ENCODE measurements at regions not wholly inside any gene's neighbourhood (a gene's known extent, or its start where the extent isn't known, plus 50 kb on each side); places are given as distances from the start of the nearest gene placed in this dataset.

- no peak for DNase-seq
Observed at GRCh38 chr12:69064734-69065443, 131.9 kb upstream of the CPM start.

DNA sequence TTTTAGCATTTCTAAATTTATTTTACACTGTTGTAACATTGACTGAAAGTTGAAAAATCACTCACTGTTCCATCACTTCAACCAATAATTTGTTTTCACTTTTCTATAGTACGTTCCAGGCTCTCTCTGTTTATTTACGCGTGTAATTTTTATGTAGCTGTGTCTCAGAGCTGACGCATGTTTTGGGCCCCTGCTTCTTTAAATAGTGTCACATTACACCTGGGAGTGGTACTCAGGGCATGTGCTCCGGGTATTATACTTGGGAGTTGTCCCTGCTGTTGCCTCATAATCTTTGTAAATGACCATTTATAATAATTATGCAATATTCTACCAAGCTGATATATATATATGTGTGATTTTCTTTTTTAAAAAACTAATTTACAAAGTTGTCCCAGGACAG, 132.8 kb upstream of the CPM start:
- DNase-seq, result no peak

DNA sequence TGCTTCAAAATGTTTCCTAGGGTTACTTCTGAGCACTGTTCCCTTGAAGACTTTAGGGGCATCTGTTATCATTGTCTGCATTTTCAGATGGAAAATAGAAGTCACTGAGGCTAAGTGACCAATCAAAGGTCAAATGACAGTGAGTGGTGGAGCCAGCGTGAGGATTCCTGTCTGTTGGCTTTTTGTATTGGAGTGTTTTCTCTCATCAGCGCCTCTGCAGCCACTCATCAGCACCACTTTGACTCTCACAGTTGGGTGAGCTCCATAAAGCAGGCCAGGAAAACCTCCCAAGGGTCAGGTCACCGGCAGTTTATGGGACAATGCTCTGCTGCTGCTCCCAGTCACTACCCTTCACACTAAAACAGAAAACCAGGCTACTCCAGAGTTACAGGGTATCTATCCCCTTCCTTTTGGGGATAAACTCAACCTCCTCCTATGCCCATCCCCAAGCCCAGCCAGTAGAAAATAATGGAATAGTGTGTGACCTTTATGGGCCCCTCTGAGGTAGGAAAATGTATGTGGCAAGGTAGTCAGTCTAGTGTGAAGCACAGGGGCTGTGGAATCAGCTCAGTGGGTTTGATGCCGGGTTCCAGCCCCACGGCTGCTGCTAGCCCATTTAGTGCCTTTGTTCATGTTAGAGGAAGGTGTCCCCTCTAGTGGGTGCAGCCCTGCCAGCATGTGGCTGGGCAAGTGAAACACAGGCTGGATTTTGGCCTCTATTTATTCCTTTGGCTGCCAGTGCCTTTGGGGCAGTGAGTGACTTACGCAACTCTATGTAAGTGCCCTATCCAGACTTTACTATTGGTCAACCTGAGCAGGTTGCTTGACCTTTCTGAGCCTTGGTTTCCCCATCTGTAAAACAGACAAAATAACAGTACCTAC, 133.8 kb upstream of the CPM start:
- DNase-seq, result peak in 1 of 2 donors; percentile 6

DNA sequence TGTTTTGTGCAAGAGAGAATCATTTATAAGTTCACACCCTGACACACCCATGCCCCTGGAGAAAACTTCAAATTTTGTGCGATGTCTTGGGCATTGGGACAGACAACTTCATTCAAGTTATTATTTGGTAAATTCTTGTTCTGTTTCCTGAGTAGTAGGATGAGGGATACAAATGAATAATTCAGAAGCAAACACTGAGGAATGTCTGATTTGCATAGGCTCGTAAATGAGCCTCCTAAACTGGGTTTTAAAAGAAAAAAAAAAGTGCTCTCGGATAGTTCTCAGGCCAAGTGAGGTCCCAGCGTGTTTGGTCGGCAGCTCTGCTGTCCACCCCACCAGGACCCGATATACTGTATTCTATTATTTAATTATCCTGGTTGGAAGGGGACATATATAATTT, 134.7 kb upstream of the CPM start:
- no peak for DNase-seq

DNA sequence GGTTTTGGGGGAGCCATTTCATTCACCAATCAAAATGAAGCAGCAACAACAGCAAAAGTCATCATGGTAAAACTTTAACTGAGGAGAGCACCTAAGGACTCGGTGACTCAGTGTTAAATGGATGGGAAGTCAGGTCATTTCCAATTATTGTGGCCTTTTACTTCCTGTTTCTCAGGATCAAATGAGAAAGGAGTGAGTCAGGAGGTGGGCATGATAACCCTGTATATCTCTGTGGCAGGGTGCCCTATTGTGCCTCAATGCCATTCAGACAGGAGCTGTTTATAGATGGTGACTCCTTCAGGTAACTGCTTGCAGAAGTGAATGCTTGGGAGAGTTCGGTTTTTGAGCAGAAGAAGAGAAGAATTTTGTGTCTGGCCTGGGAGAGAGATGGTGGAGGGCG, 135.5 kb upstream of the CPM start:
- DNase-seq, result no peak

- DNase-seq, result no peak
Observed at GRCh38 chr12:69069479-69069878, 136.5 kb upstream of the CPM start.

- DNase-seq, result peak; percentile 51 to 56
Observed at GRCh38 chr12:69070319-69071090, 137.5 kb upstream of the CPM start.

DNA sequence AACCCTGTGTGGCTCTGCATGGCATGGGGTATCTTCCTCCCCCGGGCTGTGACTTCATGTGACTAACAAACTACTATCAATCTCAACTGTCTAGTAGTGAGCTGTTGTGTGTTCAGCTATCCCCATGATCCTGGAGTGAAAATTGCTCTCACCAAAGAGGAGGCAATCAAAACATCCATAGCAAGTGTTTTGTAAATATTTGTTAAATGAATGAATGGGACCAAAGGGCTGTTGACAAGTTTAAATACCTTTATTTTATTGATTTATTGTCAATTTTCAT, 138.1 kb upstream of the CPM start:
- DNase-seq, result no peak

GRCh38 chr12:69073035-69073434, 140.1 kb upstream of the CPM start:
- no peak for DNase-seq

DNA sequence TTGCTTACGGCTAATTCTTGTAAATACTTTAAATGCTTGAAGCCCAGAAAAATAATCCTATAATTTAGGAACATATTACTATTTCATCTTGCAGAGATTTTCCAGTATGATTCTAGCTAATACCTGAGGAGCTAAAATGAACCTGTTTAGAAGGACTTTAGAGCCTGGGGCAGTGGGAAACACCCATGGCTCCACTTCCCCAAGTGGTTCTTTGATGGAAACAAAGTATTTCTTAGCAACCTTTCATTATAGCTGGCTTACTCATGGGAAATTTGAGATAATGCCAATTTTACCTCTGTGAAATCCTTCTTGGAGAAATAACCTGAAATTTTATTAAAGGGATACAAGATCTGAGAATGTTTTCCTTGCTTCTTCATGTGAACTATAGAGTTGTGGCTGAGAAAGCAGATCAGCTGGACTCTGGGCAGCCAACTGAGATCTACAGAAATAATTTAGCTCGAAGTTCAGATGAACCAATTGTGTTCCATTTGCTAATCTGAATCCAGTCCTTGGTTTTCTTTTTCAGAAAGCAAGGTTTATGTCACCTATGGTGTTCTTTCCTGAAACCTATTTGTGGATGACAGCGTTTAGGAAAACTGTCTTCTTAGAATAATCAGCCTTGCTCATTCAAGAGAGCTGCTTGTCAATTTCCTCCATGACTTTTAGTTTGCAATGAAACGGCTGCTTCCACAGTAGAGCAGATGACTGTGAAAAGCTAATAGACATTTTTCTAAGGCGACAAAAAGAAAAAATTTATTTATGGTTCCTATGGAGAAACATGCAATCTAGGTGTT, 141.8 kb upstream of the CPM start:
- DNase-seq, result no peak

GRCh38 chr12:69083689-69084088, 150.7 kb upstream of the CPM start:
- no peak for DNase-seq

DNA sequence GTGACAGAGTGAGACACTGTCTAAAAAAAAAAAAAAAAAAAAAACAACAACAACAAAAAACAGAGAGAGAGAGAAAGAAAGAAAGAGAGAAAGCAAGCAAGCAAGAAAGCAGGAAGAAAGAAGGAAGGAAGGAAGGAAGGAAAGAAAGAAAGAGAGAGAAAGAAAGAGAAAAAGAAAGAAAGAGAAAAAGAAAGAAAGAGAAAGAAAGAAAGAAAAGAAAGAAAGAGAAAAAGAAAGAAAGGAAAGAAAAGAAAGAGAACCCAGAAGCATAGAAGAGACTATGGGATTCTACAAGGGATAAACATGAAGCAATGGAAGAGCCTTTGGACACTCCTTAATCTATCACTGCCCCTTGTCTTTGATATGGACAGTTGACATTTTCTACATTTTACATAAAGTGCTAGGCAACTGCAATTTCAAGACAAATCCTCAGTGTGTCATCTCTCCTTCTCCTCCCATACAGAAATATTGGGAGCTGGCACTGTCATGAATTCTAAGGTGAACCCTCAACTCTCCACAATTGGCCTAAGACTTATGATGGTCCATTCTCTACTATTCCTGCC, 151.9 kb upstream of the CPM start:
- no peak for DNase-seq

DNA sequence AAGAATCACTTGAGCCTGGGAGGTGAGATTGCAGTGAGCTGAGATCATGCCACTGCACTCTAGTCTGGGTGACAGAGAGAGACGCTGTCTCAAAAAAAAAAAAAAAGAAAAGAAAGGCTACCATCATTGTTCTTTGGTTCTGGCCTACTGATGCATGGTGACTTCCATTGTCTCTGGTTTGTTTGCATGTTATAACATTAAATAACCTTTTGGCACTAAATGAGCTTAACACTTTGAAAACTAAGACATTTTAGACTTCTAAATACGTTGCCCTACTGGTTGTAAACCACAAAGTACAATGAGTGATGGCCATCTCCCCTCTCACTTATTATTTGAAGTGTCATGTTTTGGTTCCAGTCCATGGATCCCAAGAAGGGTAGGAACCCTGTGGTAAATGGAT, 152.9 kb upstream of the CPM start:
- DNase-seq, result no peak

GRCh38 chr12:69087986-69088385, 151.4 kb upstream of the CPSF6 start:
- no peak for DNase-seq

DNA sequence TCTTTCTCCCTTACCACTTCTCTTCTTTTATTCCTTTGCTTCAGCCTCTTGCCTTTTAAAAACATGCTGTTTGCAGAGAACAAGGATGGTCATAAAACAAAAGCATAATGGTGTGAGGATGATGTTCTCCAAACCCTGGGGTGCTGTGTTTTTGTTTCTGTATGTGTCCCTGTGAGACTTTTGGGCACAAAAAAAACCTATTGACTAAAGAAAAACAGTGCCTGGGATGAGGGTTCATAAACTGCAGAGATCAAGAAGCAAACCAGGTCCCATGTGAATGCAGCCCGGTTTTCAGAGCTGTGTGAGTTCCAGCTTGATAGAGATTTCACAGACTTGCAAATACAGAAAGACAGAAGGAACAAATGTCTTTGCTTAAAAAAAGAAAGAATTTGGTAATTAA, 148.6 kb upstream of the CPSF6 start:
- no peak for DNase-seq

GRCh38 chr12:69091442-69092017, 147.8 kb upstream of the CPSF6 start:
- DNase-seq, result no peak

GRCh38 chr12:69092137-69092536, 147.2 kb upstream of the CPSF6 start:
- no peak for DNase-seq

DNA sequence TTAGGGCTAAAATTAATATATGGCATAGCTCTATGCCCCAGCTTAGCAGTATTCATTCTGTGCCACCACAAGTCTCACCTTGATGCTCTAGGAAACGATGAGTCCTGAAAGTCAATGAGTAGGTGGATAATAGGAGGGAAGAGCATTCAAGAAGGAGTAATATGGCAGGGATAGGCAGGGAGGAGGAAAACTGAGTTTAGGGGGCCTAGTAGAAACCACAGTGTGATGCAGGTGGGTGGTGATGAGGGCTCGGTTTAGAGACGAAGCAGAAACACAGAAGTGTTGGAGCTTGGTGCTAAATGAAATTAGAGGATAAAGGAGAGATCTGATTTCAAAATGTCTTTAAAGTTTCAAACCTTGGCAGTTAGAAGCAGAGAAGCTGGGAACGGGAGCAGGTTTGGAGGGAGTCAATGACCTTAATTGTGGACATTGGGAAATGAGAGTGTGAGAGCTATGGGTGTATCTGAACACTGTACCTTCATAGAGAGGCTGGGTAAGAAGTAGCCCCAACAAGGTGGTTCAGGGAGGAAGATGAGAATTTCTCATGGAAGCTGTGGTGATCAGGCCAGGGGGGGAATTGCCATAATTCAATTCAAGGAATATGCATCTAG, 144.7 kb upstream of the CPSF6 start:
- no peak for DNase-seq

- no peak for DNase-seq
Observed at GRCh38 chr12:69095765-69096477, 143.4 kb upstream of the CPSF6 start.

DNA sequence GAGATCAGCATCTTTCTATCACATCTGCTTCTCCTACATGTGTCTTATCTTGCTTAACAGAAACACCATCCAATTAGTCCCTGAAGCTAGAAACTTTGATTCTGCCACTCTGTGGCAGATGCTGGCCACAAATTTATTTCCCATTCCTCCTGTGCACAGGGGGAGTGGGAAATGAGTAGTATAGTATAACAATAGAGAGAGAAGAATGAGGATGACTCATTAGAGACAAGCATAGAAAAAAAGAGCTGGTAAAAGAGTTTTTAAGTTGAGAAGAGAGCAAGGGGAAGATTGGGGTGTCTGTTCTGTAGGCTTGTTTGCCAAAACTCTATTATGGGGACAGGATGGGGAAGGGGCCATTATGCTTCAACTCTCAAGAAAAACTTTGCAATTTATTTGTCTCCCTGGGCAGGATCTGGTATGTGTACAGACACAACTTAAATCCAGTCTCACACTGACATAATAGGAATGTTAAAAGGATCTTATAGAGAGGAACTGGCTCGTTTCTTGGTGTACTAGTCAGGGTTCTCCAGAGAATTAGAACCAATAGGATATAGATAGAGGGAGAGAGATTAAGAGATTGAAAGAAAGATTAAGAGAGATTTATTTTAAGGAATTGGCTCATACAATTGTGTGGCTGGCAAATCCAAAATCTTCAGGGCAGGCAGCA, 142.6 kb upstream of the CPSF6 start:
- DNase-seq, result no peak
